NCI-H2196 treated with DMSO at 0.1 percent for 48 hours (cell line): ENCODE measurements at regions not wholly inside any gene's neighbourhood (a gene's known extent, or its start where the extent isn't known, plus 50 kb on each side); places are given as distances from the start of the nearest gene placed in this dataset.

ENCODE experiments used
- DNase-seq: peaks from one replicate; lab custom pipeline; 2025; ENCODE audit not compliant: unreplicated experiment; lab: John Stamatoyannopoulos, UW

DNA sequence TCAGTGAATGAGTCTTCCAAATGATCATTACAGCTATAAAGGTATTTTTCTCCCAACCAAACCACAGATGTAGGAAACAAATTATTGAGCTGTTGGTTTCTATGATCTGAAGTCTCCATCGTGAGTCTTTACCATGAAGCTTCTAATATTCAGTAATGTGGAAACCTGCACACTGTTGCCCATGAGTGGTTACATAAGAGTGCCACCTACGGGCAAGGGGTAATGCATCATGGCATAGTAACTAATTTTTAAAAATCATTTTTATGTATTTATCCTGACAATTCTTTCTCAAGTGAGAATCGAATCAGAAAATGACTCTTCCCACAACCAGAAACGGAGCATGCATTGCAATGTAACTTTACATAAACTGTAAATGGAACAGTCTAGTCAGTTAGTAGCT is 282.5 kb upstream of the SMARCA2 start:
- DNase-seq, result no peak

DNA sequence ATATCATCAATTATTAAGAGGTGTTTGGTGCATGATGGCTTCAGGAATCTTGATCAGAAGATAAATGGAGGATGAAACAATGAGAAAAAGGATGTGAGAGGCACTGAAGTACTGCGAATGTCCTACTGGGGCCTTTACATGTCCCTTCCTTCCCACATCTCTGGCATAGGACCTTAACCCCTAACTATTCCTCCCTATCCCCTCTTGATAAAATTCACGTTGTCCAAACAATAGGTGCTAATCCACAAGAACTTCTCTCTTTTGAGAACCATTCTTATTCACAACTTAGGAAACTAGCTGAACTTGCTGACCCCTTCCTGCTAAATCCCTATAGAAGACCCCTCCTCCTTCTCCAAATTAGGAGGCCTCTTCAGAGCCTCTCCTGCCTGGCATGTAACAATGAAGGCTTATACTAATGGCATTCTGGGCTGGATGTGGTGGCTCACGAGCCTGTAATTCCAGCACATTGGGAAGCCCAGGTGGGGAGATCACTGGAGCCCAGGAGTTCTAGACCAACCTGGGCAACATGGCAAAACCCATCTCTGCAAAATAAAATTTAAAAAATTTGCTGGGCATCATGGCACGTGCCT is 276.5 kb upstream of the SMARCA2 start:
- no peak for DNase-seq

DNA sequence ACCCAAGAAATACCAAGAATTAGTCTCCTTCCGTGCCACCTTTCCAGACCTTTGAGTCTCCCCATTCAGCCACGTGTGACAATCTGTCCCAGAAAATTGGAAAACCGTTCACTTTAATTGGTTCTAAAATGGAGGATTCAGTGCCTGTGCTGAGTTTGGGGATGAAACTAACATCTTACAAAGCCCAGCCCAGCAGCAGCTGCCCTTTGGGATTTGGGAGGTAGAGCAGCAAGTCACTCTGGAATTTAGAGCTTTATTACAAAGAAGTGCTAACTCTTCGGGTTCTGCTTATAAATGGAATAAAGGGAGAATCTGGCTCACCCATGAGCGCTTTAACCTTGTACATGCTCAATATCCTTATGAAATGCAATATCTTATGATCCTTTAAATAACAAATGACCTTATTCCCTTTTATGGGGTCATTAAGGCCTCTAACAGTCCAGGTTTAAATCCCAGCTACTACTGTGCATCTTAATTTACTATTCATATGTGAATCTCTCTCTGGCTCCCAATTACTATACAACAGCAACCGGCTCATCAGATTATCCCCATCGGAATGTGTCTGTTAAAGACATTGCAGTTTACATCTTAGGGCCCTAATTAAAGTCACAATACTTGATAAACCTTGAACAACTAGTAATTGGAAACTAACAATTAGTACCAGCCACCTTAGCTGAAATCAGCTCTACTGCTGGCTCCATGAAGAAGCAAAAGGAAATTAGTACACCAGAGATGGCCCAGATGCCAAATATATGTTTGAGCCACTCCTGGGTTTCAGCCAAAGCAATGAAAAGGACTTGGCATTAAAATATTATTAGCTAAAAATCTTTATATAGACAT is 271.8 kb upstream of the SMARCA2 start:
- DNase-seq, result no peak

DNA sequence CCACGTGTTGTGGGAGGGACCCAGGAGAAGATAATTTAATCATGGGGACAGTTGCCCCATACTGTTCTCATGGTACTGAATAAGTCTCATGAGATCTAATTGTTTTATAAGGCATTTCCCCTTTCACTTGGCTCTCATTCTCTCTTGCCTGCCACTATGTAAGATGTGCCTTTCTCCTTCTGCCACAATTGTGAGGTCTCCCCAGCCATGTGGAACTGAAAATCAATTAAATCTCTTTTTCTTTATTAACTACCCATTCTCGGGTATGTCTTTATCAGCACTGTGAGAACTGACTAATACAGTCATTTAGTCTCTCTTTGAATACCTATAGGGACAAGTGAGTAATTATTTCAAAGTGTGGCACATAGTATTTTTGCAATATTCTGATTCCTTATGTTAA is 269.2 kb upstream of the SMARCA2 start:
- no peak for DNase-seq

DNA sequence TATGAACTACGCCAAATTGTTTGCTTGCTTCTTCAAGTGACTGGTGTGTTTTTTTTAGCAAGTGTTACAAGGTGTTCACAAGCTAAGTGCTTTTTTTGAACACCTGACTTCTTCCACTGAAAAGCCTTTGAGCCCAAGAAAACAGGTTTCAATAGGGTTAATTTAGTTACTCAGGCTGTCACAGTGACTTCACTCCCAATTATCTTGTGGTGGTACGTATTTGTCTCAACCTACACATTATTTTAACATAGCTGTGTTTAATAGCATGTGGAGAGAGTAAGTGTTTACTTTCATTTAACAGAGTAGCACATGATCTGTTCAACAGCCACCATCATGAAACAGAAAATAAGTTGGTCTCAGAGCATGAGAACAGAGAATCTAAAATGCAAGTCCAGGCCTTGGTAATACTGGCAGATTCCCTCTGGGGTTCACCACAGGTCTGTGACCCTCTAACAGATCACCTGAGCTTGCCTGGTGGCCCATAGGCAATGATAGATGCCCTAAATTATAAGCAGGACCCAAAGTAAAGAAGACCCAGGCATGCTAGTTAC is 267.7 kb upstream of the SMARCA2 start:
- DNase-seq, result no peak

DNA sequence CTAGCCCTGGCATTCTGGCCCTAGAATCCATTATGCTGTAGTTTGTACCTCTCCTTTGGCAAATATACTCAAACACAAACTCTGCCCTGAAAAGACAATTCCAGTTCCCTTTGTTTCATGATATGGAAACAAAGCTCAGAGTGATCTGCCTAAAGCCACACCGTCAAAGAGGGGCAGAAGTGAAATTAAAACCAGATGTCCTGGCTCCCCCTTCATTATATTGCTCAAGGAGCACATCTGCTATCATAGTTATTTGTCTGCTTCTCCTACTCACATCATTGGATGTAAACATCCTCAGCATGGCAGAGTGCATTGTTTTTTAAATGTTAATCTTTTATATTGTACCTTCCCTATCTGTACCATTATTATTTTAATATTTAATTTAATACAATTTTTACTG is 266.7 kb upstream of the SMARCA2 start:
- DNase-seq, result no peak

DNA sequence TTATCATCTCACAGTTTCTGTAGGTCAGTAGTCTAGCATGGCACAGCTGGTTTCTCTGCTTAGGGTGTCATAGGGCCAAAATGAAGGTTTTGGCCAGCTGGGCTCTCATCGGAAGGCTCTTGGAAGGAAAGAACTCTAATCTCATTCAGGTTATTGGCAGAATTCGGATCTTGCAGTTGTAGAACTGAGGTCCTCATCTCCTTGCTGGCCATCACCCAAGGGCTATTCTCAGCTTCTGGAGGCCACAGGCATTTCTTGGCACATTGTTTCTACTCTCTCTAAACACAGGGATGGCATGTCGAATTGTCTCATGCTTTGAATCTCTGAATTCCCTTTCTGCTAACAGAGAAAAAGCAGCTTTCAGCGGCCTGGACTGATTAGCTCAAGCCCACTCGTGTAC is 258.0 kb upstream of the SMARCA2 start:
- DNase-seq, result no peak

DNA sequence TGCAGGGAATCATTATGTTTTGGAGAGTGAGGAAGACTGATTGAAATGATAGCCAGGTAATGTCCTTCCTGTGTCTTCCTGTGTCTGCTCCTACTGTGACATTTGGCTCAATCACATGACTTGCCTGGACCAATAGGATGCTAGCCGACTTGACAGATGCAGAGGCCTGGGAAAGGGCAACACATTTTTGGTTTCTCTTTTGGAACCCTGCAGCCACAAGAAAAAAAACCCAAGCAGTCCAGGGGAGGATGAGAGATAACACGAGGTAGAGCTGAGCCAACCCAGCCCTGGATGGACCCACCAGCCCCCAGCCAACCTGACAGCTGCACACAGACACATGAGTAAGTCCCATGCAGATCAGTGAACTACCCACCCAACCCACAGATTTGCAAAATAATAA is 256.1 kb upstream of the SMARCA2 start:
- no peak for DNase-seq

DNA sequence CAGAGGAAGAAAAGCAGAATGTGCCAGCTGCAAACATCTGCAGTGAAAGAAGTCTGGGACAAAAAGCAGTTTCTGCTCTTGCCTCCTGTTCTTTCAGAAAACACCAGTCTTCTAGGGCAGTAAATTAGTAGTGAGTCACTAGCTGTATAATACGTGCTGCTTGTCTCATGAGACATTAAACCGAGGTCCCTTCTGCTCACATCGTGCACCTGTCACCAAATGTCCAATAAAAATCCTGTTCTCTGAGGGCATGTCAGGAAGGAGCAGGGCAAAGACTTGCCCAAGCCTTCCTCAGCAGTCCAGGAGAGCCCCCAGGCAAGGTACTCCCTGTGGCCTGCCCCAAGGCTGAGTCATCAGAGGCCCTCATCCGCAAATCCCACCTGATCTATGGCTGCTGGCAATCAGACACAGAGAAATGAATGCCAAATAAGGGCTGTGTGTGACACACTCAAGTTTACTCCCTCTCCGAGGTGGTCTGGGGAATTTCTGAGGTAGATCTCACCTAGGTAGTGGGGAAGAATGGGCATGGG is 255.3 kb upstream of the SMARCA2 start:
- no peak for DNase-seq

DNA sequence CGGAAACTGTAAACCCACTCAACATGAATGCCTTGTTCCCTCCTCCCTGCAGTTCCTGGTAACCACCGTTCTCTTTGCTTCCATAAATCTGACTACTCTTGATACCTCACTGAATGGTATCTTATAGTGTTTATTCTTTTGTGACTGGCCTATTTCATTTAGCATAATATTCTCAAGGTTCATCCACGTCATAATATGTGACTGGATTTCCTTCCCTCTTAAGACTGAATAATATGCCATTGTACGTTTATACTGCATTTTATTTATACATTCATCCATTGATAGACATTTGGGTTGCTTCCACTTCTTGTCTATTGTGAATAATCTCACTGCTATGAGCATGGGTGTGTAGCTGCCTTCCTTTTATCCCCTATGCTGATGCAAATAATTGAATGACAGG is 253.3 kb upstream of the SMARCA2 start:
- no peak for DNase-seq

DNA sequence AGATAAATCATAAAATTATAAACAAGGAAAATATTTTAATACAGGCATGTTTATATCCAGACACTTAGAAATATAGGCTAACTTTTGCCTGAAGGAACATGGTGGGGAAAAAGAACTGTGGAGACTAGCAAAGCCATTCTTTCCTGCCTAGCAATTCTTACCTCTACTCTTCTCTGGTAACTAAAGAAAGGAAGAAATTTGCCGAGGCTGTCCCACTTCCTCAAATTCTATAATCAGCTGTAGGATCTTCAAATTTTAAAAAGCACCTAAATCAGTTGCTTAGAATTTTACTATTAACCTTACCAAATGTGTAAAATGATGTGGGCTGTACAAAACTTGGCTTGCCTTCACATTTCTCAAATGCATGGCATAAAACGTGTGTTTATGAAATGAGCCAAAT is 249.1 kb upstream of the SMARCA2 start:
- DNase-seq, result no peak

DNA sequence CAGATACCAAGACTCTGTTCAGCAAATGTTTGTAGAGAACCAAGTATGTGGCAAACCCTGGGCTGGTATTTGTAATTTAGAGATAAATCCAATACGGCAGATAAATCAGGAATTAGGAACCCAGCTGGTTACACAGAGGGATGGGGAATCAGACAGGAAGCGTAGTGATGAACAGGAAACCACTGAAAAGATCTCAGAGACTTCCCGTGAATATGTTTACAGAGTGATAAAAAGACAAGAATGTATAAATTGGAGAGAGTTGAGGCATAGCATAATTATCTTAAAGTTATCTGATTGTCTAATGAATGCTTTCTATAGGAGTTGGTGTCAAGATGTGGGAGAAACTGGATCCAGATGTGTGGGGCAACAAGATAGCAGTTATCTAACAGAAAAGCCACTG is 246.6 kb upstream of the SMARCA2 start:
- DNase-seq, result no peak

DNA sequence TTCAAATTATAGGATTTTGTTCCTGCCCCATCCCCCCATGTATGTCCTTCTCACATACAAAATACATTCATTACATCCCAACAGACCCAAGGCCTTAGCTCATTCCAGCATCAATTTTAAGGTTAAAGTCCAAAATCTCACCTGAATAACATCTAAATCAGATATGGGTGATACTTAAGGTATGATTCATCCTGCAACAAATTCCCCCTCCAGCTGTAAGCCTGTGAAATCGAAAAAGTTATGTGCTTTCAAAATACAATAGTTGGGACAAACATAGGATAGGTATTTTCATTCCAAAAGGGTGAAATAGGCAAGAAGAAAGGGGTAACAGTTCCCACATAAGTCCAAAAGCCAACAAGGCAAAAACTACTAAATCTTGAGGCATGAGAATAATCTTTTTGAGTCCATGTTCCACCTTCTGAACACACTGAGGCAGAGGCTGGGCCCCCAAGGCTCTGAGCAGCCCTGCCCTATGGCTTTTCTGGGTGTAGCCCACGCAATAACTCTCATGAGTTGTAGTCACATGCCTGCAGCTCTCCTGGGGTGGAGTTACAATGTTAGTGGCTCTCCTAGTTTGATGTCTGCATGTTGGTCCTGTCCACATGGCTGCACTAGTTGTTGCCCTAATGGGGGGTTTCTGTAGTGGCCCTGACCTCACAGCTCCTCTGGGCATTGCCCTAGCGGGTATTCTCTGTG is 243.9 kb upstream of the SMARCA2 start:
- DNase-seq, result no peak

DNA sequence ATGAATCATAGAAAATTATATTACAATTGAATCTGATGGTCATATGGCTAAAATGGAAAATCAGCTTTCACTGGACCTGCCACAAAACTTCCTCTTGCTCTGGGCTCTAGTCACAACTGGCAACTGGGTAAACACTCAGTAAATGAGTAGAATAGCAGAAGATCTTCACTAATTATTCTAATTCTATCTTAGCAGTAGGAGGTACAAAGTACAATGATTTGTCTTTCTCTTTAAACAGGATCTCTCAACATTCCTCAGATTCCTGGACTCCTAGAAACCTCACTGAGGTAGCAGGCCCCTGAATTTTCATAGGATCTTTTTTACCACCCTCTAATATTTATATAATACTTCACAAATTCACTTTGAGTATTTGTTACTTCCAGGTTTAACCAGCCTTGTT is 239.9 kb upstream of the SMARCA2 start:
- no peak for DNase-seq

DNA sequence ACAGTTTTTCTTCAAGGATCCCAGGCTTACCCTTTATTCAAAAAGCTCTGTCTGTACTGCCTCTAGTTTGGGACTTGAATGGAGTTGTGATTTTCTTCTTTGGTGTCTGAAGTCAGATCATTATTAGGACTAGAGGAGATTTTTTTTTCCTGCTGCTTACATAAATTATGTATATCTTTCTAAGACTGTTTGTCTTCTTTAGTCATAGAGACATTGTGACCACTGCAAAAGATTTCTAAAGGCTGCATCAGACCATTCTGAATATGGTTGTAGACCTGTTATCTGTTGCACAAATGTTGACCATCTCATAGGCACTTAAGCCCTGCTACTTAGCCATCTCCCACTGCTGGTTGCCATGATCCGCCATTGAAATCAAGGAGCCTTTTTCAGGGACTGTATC is 238.5 kb upstream of the SMARCA2 start:
- DNase-seq, result no peak

DNA sequence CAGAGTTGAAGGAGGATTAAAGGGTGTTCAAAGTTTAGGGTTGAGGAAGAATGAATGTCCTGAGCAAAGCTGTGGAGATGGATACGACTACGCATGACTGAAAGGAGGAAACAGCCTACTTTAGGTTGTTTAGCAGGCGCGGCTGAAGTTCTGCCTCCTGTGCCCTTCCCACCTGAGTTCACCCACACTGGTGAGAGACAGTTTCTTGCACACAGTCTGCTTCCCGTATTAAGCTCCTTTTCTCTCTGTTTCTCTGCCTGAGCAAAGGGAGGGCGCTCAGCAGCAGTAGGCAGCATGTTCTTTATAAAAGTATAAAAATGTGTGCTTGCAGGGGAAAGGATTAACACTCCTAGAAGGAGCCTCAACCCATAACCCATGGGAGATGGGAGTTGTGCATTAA is 224.0 kb upstream of the SMARCA2 start:
- DNase-seq, result no peak

DNA sequence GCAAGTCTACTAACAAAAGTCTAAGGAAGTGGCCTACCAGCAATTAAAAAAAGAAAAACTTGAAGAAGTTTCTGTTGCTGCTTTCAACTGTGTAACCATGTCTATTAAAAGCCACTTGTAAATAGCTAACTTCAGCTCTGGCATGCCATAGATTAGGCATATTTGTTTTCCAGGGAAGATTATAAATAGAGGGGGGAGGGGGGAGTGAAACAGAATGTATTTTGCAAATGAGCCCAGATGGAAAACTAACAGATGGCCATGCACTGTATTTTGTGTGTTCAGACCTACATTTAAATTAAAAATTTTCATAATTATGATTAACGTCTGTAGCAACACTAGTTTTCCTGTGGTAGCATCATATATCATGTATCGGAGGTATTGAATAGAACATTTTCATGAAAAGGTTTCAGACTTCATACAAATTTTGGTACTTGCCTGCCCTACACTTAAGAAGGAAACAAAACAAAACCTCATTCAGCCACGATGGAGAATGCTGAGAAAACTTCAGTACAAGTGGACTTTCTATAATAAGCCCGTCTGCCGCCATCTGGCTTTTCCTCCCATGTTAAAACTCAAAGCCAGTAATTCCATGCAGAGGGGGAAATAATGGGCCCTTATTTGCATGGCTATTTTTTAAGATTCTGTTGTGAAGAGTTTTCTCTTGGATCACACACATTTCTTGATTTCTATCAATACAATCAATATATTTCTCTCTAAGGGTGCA is 220.4 kb upstream of the SMARCA2 start:
- no peak for DNase-seq

DNA sequence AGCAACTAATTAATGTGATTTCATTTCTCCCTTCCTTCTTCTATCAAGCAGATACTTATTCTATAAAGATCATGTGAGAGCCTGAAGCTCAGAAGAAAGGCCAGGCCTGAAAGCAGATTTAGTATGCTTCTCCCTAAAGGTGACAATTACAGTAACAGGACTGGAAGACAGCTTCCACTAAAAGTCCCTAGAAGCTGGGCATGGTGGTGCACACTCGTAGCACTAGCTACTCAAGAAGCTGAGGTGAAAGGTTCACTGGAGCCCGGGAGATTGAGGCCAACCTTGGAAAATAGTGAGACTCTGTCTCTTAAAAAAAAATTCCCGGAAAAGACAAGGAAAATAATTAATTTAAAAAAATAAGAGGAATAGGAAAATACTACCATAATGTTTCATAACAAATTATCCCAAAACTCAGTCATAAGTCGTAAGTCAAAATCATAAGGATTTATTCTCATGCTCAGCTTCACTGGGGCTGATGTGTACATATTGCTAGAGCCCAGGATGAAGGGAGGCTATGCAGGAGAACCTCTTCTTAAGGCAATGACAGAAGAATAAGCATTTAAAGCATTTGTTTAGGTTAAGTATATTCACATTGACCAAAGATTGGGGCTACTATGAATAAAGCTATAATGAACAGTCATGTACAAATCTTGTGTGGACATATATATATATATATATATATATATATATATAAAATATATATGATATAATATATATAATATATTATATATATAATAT is 210.8 kb upstream of the SMARCA2 start:
- DNase-seq, result no peak

DNA sequence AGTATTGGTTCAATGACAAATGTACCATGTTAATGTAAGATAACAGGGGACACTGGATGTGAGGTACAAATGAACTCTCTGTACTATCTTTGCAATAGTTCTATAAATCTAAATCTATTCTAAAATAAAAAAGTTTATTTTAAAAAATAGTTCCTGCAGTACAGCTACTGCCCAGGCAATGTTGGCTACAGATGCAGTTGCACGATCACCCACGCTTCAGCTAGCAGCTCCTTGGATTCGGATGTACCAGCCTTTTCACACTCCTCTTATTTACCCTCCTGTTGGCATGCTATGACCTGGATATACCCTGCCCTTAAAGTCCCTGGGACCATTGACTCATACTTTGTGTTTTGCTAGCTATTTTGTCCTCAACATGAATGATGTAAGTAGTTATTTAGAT is 185.4 kb upstream of the SMARCA2 start:
- no peak for DNase-seq

DNA sequence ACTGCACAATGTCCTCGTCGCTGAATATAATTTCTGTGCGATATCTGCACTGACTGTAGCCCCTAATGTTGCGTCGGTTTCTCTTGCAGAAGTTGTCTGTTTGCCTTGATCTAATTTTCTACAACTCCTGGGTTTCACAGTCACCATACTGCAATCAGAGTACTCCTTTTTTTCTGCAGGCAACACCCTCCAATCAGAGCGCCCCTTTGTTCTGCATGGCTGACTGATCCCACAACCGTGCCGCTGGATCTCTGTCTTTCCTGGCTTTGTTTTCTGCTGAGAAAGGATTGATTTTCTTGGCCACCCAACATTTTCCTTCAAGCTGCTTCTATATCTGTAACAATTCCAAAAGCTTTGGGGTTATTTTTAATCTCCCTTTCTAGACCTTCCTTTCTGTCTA is 182.2 kb upstream of the SMARCA2 start:
- no peak for DNase-seq
